Liver (tissue), 8 donors: ENCODE measurements at regions not wholly inside any gene's neighbourhood (a gene's known extent, or its start where the extent isn't known, plus 50 kb on each side); places are given as distances from the start of the nearest gene placed in this dataset.

Experiments used
- DNase-seq: peaks from one replicate; pipeline ENCODE4 v3.0.0-alpha.2; 2017; ENCODE audit warnings: low spot score
- H3K27ac ChIP-seq, 2 donors: one replicate each; pipeline ENCODE4 v1.7.0; 2013; ENCODE audit warnings: inconsistent platforms in 2 of 2, low read length in 2 of 2, control low read depth in 1 of 2, low read depth in 1 of 2, mild to moderate bottlenecking in 1 of 2
- H3K27me3 ChIP-seq, 4 donors: one replicate each; pipeline versions ENCODE4 v1.6.1 to v1.7.0; 2013; ENCODE audit warnings: low read length in 3 of 4, inconsistent platforms in 1 of 4, mild to moderate bottlenecking in 1 of 4, moderate library complexity in 1 of 4; ENCODE audit not compliant: control insufficient read depth in 4 of 4, insufficient read depth in 4 of 4
- H3K36me3 ChIP-seq, 4 donors: one replicate each; pipeline versions ENCODE4 v1.6.1 to v1.7.0; 2013; ENCODE audit warnings: low read length in 3 of 4, mild to moderate bottlenecking in 3 of 4, low read depth in 1 of 4, moderate library complexity in 1 of 4; ENCODE audit not compliant: control insufficient read depth in 4 of 4, insufficient read depth in 3 of 4
- H3K4me1 ChIP-seq, 4 donors: one replicate each; pipeline versions ENCODE4 v1.6.1 to v1.7.0; 2013; ENCODE audit warnings: low read length in 3 of 4, mild to moderate bottlenecking in 3 of 4, moderate library complexity in 1 of 4; ENCODE audit not compliant: control insufficient read depth in 4 of 4, insufficient read depth in 4 of 4
- H3K4me3 ChIP-seq, 3 donors: one replicate each; pipeline versions ENCODE4 v1.6.1 to v1.7.0; 2013; ENCODE audit warnings: low read length in 3 of 3, control low read depth in 1 of 3, low read depth in 1 of 3, mild to moderate bottlenecking in 1 of 3
- H3K9ac ChIP-seq, 2 donors: one replicate each; pipeline ENCODE4 v1.7.0; 2013; ENCODE audit warnings: low read length in 2 of 2, mild to moderate bottlenecking in 2 of 2, moderate library complexity in 2 of 2, control low read depth in 1 of 2, low read depth in 1 of 2
- H3K9me3 ChIP-seq, 4 donors: one replicate each; pipeline versions ENCODE4 v1.6.1 to v1.7.0; 2013; ENCODE audit warnings: low read length in 3 of 4; ENCODE audit not compliant: control insufficient read depth in 4 of 4
- ATF3 ChIP-seq: IDR thresholded peaks from 2 replicates; pipeline ENCODE4 v1.6.1; 2016; ENCODE audit warnings: antibody characterized with exemption
- CTCF ChIP-seq: fragments of 150-350 bp; IDR thresholded peaks from 2 replicates; pipeline ENCODE4 v1.5.1; 2017; ENCODE audit warnings: improper control_type of control experiment, low read depth, low read length; ENCODE audit not compliant: missing input control
- EGR1 ChIP-seq, 2 donors: IDR thresholded peaks; 2 replicates each; pipeline ENCODE4 v1.6.1; 2016 to 2018; ENCODE audit warnings: antibody characterized with exemption in 2 of 2, low read depth in 2 of 2
- FOXA1 ChIP-seq: IDR thresholded peaks from 2 replicates; pipeline ENCODE4 v1.6.1; 2016; ENCODE audit warnings: antibody characterized with exemption
- FOXA2 ChIP-seq: IDR thresholded peaks from 2 replicates; pipeline ENCODE4 v1.6.1; 2016; ENCODE audit warnings: antibody characterized with exemption
- HNF4A ChIP-seq, 2 donors: conservative IDR thresholded peaks; 2 replicates each; pipeline ENCODE4 v1.6.1; 2016; ENCODE audit warnings: antibody characterized with exemption in 2 of 2, mild to moderate bottlenecking in 2 of 2
- HNF4G ChIP-seq: IDR thresholded peaks from 2 replicates; pipeline ENCODE4 v1.6.1; 2016; ENCODE audit warnings: antibody characterized with exemption
- JUND ChIP-seq, 2 donors: IDR thresholded peaks; 2 replicates each; pipeline ENCODE4 v1.6.1; 2016; ENCODE audit warnings: antibody characterized with exemption in 2 of 2
- MAX ChIP-seq: IDR thresholded peaks from 2 replicates; pipeline ENCODE4 v1.6.1; 2016; ENCODE audit warnings: antibody characterized with exemption
- NR2F2 ChIP-seq: IDR thresholded peaks from 2 replicates; pipeline ENCODE4 v1.6.1; 2016; ENCODE audit warnings: antibody characterized with exemption
- RAD21 ChIP-seq, 2 donors: IDR thresholded peaks; 2 replicates each; pipeline ENCODE4 v1.6.1; 2016; ENCODE audit warnings: antibody characterized with exemption in 2 of 2, mild to moderate bottlenecking in 2 of 2
- RXRA ChIP-seq, 2 donors: IDR thresholded peaks; 2 replicates each; pipeline ENCODE4 v1.6.1; 2017 to 2018; ENCODE audit warnings: antibody characterized with exemption in 2 of 2, mild to moderate bottlenecking in 1 of 2
- SP1 ChIP-seq: IDR thresholded peaks from 2 replicates; pipeline ENCODE4 v1.6.1; 2018; ENCODE audit warnings: antibody characterized with exemption, mild to moderate bottlenecking
- TAF1 ChIP-seq: conservative IDR thresholded peaks from 2 replicates; pipeline ENCODE4 v1.6.1; 2016; ENCODE audit warnings: antibody characterized with exemption, mild to moderate bottlenecking
- YY1 ChIP-seq: IDR thresholded peaks from 2 replicates; pipeline ENCODE4 v1.6.1; 2016; ENCODE audit warnings: antibody characterized with exemption, mild to moderate bottlenecking
- ZBTB33 ChIP-seq: IDR thresholded peaks from 2 replicates; pipeline ENCODE4 v1.6.1; 2016; ENCODE audit warnings: antibody characterized with exemption
- WGBS: extraction: QIAGEN DNeasy Blood & Tissue Kit; methylation state at CpG from one replicate; pipeline ENCODE4 v1.1.7; 2013; 5-methylcytosine and 5-hydroxymethylcytosine counted together
- TF ChIP-seq, protein P1 (sequence below): IDR thresholded peaks from 2 replicates; pipeline ENCODE4 v1.6.1; 2016; ENCODE audit warnings: antibody characterized with exemption, mild to moderate bottlenecking
- donor health status: healthy.
- donor health status: healthy.
- donor health status: healthy.
- donor health status: healthy.
- donor health status: healthy.

DNA sequence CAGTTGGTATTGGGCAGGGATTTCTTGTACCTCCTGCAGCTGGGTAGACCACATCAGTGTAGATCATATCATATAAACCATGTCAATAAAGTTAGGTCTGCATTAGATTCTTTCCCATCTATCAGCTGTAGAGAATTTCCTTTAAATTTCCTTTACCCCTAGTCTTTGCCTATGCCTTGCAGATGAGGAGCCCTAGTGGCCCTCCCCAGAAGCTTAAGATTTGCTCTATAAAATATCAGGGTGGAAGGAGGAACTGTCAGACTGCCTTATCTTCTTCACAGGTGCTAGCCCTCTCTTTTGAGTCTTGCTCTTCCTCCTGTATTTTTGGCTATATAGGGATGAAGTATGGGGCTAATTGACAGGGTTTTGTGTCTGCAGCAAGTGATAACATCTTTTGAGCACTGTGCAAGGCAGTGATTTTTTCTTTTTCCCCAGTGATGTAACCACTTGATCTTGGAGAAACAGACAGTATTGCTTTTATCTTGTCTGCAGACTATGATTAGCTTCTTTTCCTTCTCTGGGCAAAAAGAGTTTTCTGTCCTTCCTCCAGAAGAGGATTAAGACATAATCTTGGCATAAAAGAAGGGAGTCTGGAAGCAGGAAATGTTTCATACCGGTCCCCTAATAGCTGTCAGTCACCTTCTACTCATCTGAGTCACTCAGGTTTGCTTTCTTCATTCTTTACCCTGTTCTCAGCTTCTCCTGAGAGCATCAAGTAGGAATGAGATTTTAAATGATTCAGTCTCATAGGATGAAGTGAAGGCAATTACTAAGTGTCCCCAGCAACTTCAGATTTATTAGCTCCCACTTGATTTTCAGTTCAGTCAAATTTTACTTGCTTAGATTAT is 286.4 kb downstream of the CDH19 start:
- 50% methylated on average over 1 of the region's 1 CpG for WGBS
- Histone ChIP-seq H3K4me1 (no peaks in the 10 kb centered on the region), H3K36me3 (no peaks in the 10 kb centered on the region), H3K27ac (no peak overlapping the region), H3K4me3 (no peak overlapping the region), H3K27me3 (no peaks in the 10 kb centered on the region), H3K9me3 (no peaks in the 10 kb centered on the region), H3K9ac (no peak overlapping the region)
- no peak for TF ChIP-seq YY1
- no peak for DNase-seq

GRCh38 chr18:66316701-66317100 is 287.2 kb downstream of the CDH19 start:
- no peaks in the 10 kb centered on the region for H3K9me3 ChIP-seq
- no peaks in the 10 kb centered on the region for H3K27me3 ChIP-seq
- H3K36me3 ChIP-seq, result no peaks in the 10 kb centered on the region
- H3K27ac ChIP-seq, result no peak overlapping the region
- H3K4me1 ChIP-seq, result no peaks in the 10 kb centered on the region
- no peak overlapping the region for H3K4me3 ChIP-seq
- TF ChIP-seq TAF1 (no peak), ZBTB33 (no peak), MAX (no peak), HNF4A (conservative IDR thresholded peaks at IDR 0.05) (no peak), EGR1 (IDR thresholded peaks at IDR 0.05; ENCODE audit: low read depth in 2 of 2) (no peak), RAD21 (IDR thresholded peaks at IDR 0.05) (no peak), YY1 (no peak), HNF4G (no peak), FOXA2 (no peak), NR2F2 (no peak), SP1 (no peak), FOXA1 (no peak), RXRA (IDR thresholded peaks at IDR 0.05) (no peak), JUND (IDR thresholded peaks at IDR 0.05) (no peak), CTCF (no peak), ATF3 (no peak)
- TF ChIP-seq, protein P1, sequence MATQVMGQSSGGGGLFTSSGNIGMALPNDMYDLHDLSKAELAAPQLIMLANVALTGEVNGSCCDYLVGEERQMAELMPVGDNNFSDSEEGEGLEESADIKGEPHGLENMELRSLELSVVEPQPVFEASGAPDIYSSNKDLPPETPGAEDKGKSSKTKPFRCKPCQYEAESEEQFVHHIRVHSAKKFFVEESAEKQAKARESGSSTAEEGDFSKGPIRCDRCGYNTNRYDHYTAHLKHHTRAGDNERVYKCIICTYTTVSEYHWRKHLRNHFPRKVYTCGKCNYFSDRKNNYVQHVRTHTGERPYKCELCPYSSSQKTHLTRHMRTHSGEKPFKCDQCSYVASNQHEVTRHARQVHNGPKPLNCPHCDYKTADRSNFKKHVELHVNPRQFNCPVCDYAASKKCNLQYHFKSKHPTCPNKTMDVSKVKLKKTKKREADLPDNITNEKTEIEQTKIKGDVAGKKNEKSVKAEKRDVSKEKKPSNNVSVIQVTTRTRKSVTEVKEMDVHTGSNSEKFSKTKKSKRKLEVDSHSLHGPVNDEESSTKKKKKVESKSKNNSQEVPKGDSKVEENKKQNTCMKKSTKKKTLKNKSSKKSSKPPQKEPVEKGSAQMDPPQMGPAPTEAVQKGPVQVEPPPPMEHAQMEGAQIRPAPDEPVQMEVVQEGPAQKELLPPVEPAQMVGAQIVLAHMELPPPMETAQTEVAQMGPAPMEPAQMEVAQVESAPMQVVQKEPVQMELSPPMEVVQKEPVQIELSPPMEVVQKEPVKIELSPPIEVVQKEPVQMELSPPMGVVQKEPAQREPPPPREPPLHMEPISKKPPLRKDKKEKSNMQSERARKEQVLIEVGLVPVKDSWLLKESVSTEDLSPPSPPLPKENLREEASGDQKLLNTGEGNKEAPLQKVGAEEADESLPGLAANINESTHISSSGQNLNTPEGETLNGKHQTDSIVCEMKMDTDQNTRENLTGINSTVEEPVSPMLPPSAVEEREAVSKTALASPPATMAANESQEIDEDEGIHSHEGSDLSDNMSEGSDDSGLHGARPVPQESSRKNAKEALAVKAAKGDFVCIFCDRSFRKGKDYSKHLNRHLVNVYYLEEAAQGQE, result no peak
- H3K9ac ChIP-seq, result no peak overlapping the region
- 61% methylated on average over 4 of the region's 4 CpGs for WGBS
- no peak for DNase-seq
